ENCODE measurements at regions not wholly inside any gene's neighbourhood (a gene's known extent, or its start where the extent isn't known, plus 50 kb on each side); places are given as distances from the start of the nearest gene placed in this dataset.

DNA sequence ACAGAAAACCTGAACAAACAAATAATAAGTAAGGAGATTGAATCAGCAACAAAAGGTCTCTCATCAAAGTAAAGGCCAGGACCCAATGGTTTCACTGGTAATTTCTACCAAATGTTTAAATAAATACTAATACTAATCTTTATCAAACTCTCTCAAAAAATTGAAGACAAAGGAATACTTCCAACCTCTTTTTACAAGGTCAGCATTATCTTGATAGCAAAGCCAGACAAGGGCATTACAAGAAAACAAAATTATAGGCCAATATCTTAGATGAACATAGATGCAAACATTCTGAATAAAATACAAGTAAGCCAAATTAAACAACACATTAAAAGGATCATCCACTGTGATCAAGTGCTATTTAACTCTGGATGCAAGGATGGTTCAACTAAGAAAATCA, 239.8 kb upstream of the TMEM72 start:
- no peak overlapping the region for H3K4me2 ChIP-seq (ENCODE audit: low read length)
- no peak overlapping the region for H3K4me3 ChIP-seq (ENCODE audit: low read length)
- no peaks in the 10 kb centered on the region for H3K4me1 ChIP-seq (ENCODE audit: control insufficient read depth, insufficient read depth, low read length)
- no peaks in the 10 kb centered on the region for H3K9me3 ChIP-seq (replicated peaks; ENCODE audit: low read length)
- no peak overlapping the region for H3K9ac ChIP-seq (ENCODE audit: low read depth, low read length)
- no peaks in the 10 kb centered on the region for H3K27me3 ChIP-seq (ENCODE audit: control insufficient read depth, insufficient read depth, low read length)
- H3K36me3 ChIP-seq (ENCODE audit: insufficient read depth, low read length) = no peaks in the 10 kb centered on the region

DNA sequence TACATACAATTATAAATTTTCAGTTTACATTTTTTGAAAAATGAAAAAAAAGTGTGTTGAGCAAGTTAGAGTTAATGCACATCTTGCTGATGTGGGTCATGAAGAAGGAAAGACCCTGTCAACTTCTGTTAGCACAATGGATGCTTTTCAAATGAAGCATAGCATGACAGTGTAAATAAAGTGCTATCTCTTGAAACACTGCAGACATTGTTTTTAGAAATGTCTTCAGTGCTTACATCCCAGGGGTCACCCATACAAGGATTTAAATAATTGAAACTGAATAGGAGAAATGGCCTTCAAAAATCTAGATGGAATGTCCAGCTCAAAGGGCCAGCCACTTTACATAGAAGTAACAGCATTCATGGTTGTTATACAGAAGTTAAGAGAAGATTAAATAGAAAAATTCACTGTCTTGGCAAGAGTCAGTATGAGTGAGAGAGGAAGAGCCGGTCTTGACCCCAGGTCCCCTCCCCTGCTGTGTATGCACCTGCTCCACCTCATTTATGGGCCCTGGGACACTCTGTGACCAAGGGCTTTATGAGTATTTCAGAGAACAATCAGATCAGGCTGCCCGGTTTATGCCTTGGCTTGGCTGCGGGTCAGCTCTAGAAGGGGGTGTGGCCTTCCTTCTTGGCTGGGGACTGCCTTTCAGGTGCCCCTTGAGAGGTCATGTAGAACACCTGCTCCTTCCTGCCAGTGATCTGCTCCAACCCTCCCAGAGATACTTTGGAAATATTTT, 237.7 kb upstream of the TMEM72 start:
- Histone ChIP-seq H3K4me2 (ENCODE audit: low read length) (no peak overlapping the region), H3K4me1 (ENCODE audit: control insufficient read depth, insufficient read depth, low read length) (no peaks in the 10 kb centered on the region), H3K9me3 (replicated peaks; ENCODE audit: low read length) (no peaks in the 10 kb centered on the region), H3K4me3 (ENCODE audit: low read length) (no peak overlapping the region), H3K36me3 (ENCODE audit: insufficient read depth, low read length) (no peaks in the 10 kb centered on the region), H3K27me3 (ENCODE audit: control insufficient read depth, insufficient read depth, low read length) (peaks cover 4% of the 10 kb centered on the region), H3K9ac (ENCODE audit: low read depth, low read length) (no peak overlapping the region)

DNA sequence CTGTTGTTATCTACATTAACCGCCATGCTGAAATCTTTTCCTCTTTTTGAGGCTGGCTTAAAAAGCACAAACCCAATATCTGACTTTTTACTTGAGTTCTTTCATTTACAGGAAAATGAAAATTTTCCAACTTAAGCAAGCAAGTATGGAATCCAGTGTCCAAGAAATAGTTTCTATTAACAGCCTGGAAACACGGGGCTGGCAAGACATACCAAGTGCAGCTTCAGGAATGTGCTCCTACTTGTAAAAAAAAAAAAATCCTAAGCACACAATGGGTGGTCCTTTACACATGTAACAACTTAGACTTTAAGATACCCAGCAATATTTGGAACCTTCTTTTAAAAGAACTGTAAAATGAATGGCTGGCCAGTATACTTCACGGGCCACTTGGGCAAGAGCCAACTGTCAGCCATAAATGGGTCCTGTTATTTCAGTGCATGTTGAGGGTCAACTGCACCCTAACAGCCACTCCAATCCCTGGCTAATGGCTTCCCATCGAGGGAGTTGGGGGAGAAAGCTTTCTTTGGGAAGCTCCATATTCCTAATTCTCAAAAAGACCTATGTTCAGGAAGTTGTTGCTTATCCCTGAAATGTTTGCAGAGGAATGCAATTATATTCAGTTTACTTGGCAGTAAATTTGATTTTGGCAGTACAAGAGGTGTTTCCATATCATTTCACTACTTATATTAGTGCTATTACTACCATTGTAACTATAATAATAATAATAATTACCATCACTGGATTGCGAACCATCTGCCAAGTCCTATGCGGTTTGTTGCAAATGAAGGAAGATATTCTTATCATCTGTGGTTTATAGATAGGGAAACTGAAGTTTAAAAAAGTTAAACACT, 236.4 kb upstream of the TMEM72 start:
- peaks cover 4% of the 10 kb centered on the region for H3K27me3 ChIP-seq (ENCODE audit: control insufficient read depth, insufficient read depth, low read length)
- H3K4me2 ChIP-seq (ENCODE audit: low read length) = no peak overlapping the region
- no peaks in the 10 kb centered on the region for H3K36me3 ChIP-seq (ENCODE audit: insufficient read depth, low read length)
- H3K4me3 ChIP-seq (ENCODE audit: low read length) = no peak overlapping the region
- H3K9me3 ChIP-seq (replicated peaks; ENCODE audit: low read length) = no peaks in the 10 kb centered on the region
- H3K4me1 ChIP-seq (ENCODE audit: control insufficient read depth, insufficient read depth, low read length) = no peaks in the 10 kb centered on the region
- H3K9ac ChIP-seq (ENCODE audit: low read depth, low read length) = no peak overlapping the region

DNA sequence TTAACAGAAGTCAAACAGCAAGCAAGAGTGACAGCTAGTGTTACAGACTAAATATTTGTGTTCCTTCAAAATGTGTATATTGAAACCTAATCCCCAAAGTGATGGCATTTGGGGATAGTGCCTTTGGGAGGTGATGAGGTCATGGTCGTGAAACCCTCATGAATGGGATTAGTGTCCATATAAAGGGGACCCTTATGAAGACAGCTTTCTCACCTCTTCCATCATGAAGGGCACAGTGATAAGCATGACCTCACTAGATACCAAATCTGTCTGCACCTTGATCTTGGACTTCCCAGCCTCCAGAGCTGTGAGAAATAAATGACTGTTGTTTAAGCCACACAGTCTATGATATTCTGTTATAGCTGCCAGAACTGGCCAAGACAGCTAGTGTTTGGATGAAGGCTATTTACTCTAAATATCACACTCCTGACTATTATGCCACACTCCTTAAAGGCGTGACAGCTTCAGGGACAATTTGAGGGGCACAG, 235.7 kb upstream of the TMEM72 start:
- H3K4me2 ChIP-seq (ENCODE audit: low read length) = no peak overlapping the region
- H3K9me3 ChIP-seq (replicated peaks; ENCODE audit: low read length) = no peaks in the 10 kb centered on the region
- no peaks in the 10 kb centered on the region for H3K36me3 ChIP-seq (ENCODE audit: insufficient read depth, low read length)
- H3K27me3 ChIP-seq (ENCODE audit: control insufficient read depth, insufficient read depth, low read length) = peaks cover 4% of the 10 kb centered on the region
- no peaks in the 10 kb centered on the region for H3K4me1 ChIP-seq (ENCODE audit: control insufficient read depth, insufficient read depth, low read length)
- no peak overlapping the region for H3K4me3 ChIP-seq (ENCODE audit: low read length)
- H3K9ac ChIP-seq (ENCODE audit: low read depth, low read length) = no peak overlapping the region

DNA sequence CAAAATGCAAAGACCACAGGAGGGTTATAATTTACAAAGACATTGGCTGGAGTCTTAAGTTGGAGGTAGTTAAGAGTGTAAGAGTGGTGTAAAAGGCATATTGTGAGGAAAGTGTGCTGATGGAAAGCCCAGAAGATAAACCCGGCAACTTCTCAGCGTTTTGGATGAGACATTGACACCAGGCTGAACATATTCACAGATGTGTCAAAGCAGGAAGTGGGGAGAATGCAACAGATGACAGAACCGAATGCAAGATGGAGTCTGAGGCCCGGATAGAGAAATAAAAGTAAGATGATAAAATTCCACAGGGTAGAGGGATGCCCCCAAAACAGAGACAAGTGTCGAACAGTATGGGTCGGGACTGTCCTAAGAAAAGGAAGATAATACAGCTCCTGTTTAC, 230.4 kb upstream of the TMEM72 start:
- Histone ChIP-seq H3K36me3 (ENCODE audit: insufficient read depth, low read length) (no peaks in the 10 kb centered on the region), H3K9me3 (replicated peaks; ENCODE audit: low read length) (no peaks in the 10 kb centered on the region), H3K4me1 (ENCODE audit: control insufficient read depth, insufficient read depth, low read length) (no peaks in the 10 kb centered on the region), H3K9ac (ENCODE audit: low read depth, low read length) (no peak overlapping the region), H3K4me3 (ENCODE audit: low read length) (no peak overlapping the region), H3K27me3 (ENCODE audit: control insufficient read depth, insufficient read depth, low read length) (peaks cover 4% of the 10 kb centered on the region), H3K4me2 (ENCODE audit: low read length) (no peak overlapping the region)

DNA sequence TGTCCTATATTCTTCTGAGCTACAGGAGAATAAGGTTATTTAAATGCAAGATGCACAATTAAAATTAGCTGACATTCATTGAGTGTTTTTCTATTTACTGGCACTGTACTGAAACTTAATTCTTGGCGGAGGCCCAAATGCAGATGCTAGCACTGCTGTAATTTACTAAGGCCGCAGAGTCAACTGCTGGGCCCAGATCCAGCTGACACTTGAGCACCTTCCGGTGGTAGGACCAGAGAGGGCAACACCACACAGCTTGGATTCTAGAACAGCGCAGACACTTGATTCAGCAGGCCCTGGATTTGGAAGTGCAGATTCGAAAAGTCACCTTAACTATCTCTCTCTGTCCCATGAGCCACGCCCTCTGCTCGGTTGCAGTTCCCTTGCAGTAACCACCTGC, 228.6 kb upstream of the TMEM72 start:
- no peak overlapping the region for H3K9ac ChIP-seq (ENCODE audit: low read depth, low read length)
- no peaks in the 10 kb centered on the region for H3K36me3 ChIP-seq (ENCODE audit: insufficient read depth, low read length)
- H3K4me2 ChIP-seq (ENCODE audit: low read length) = no peak overlapping the region
- no peaks in the 10 kb centered on the region for H3K27me3 ChIP-seq (ENCODE audit: control insufficient read depth, insufficient read depth, low read length)
- no peaks in the 10 kb centered on the region for H3K4me1 ChIP-seq (ENCODE audit: control insufficient read depth, insufficient read depth, low read length)
- no peak overlapping the region for H3K4me3 ChIP-seq (ENCODE audit: low read length)
- H3K9me3 ChIP-seq (replicated peaks; ENCODE audit: low read length) = no peaks in the 10 kb centered on the region

DNA sequence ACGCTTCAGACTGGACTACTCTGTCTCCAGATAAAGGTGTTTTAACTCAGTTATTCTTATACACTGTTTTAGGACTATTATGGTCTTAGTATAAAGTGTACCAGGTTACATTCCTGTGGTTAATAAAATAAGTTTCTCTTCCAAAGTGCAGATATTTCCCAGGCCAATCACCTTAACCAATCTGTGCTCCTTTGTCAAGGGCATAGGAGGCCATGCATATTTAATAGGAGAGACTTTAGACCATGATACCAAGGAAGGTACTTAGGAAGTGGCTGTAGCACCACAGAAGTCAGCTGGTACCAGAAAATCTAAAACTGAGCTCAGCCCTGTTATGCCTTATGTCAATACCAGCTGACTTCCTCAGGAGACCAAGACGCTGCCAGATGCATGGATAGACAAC, 226.5 kb upstream of the TMEM72 start:
- H3K4me3 ChIP-seq (ENCODE audit: low read length) = no peak overlapping the region
- H3K36me3 ChIP-seq (ENCODE audit: insufficient read depth, low read length) = no peaks in the 10 kb centered on the region
- no peaks in the 10 kb centered on the region for H3K27me3 ChIP-seq (ENCODE audit: control insufficient read depth, insufficient read depth, low read length)
- H3K9ac ChIP-seq (ENCODE audit: low read depth, low read length) = no peak overlapping the region
- no peak overlapping the region for H3K4me2 ChIP-seq (ENCODE audit: low read length)
- no peaks in the 10 kb centered on the region for H3K9me3 ChIP-seq (replicated peaks; ENCODE audit: low read length)
- H3K4me1 ChIP-seq (ENCODE audit: control insufficient read depth, insufficient read depth, low read length) = no peaks in the 10 kb centered on the region

DNA sequence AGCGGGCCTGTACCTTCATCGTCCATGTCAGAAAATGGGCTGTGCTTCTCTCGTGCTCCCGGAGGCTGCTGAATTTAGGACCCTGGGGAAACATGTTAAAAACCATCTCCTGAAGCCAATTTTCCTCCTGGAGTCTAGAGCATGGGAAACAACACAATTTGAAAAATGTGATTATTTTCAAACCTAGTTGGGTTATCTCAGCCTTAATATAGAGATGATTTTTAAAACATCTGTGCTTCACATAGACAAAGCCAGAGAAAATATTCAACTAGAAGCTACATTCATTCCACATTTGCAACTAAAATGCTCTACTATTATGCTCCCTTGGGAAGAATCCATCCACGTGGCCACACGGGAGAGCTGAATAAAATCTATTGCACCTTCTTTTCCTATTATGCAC, 225.9 kb upstream of the TMEM72 start:
- no peaks in the 10 kb centered on the region for H3K4me1 ChIP-seq (ENCODE audit: control insufficient read depth, insufficient read depth, low read length)
- H3K9ac ChIP-seq (ENCODE audit: low read depth, low read length) = no peak overlapping the region
- H3K9me3 ChIP-seq (replicated peaks; ENCODE audit: low read length) = no peaks in the 10 kb centered on the region

DNA sequence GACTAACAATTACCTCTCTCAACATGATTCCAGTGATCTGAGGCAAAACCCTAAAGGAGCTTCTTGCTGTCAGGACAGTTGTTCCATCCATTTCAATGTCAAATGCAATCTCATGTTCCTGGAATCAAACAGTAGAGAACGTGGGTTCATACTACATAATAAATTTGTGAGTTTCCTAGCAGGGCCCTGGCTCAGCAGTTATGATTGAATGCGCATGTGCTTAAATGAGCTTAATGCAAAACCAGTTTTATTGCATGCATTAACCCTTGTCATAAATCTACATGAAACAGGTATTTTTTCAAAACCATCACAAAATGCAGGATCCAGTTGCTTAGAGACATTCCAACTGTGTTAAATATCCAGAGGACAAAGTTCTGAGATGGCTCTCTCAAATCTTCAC, 225.4 kb upstream of the TMEM72 start:
- Histone ChIP-seq H3K36me3 (ENCODE audit: insufficient read depth, low read length) (no peaks in the 10 kb centered on the region), H3K9me3 (replicated peaks; ENCODE audit: low read length) (no peaks in the 10 kb centered on the region), H3K4me3 (ENCODE audit: low read length) (no peak overlapping the region), H3K27me3 (ENCODE audit: control insufficient read depth, insufficient read depth, low read length) (no peaks in the 10 kb centered on the region), H3K4me2 (ENCODE audit: low read length) (no peak overlapping the region), H3K9ac (ENCODE audit: low read depth, low read length) (no peak overlapping the region), H3K4me1 (ENCODE audit: control insufficient read depth, insufficient read depth, low read length) (no peaks in the 10 kb centered on the region)

More for the DNA sequence above, 225.9 kb upstream of the TMEM72 start:
- H3K4me2 ChIP-seq (ENCODE audit: low read length) = no peak overlapping the region
- H3K27me3 ChIP-seq (ENCODE audit: control insufficient read depth, insufficient read depth, low read length) = no peaks in the 10 kb centered on the region
- H3K36me3 ChIP-seq (ENCODE audit: insufficient read depth, low read length) = no peaks in the 10 kb centered on the region
- H3K4me3 ChIP-seq (ENCODE audit: low read length) = no peak overlapping the region

DNA sequence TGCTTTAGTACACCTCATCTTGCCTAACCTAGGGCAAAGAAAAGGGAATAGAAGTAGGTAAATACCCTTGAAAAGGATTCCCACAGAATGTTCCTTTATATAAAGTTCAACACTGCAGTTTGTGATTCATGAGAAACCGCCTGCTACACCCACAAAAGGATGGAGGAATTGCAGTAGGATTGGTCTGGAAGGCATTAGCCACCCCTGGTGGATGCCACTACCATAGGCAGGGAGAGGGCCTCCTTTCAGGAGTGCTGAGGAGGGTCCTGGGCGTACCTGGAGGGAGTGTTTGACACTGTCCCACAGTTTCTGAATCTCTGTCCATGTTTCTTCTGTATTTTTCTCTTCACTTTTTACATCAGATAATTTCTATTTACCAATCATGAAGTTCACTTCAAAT, 221.8 kb upstream of the TMEM72 start:
- Histone ChIP-seq H3K9ac (ENCODE audit: low read depth, low read length) (no peak overlapping the region), H3K4me2 (ENCODE audit: low read length) (no peak overlapping the region), H3K4me3 (ENCODE audit: low read length) (no peak overlapping the region), H3K9me3 (replicated peaks; ENCODE audit: low read length) (no peaks in the 10 kb centered on the region), H3K27me3 (ENCODE audit: control insufficient read depth, insufficient read depth, low read length) (no peaks in the 10 kb centered on the region), H3K36me3 (ENCODE audit: insufficient read depth, low read length) (no peaks in the 10 kb centered on the region), H3K4me1 (ENCODE audit: control insufficient read depth, insufficient read depth, low read length) (no peaks in the 10 kb centered on the region)

DNA sequence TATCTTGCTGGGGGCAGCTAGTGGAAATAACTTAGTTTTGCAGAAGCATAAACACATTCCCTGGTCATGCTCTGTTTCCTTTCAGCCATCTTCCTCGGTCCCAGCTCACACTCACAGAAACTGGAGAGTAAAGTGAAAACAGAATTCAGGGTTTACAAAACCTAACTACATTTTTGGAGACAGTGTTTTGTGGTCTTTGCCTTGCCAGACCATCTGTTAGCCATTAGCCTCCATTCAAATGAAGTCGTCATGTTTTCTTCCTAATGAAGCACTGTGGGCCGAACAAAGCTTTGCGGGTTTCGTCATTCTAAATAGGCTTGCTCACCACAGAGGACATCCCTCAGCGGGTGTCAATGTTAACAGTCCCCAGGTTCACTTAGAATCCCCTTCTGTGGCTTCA, 214.6 kb upstream of the TMEM72 start:
- no peak overlapping the region for H3K9ac ChIP-seq (ENCODE audit: low read depth, low read length)
- no peaks in the 10 kb centered on the region for H3K27me3 ChIP-seq (ENCODE audit: control insufficient read depth, insufficient read depth, low read length)
- H3K4me3 ChIP-seq (ENCODE audit: low read length) = no peak overlapping the region
- peaks cover 3% of the 10 kb centered on the region for H3K9me3 ChIP-seq (replicated peaks; ENCODE audit: low read length)
- H3K4me1 ChIP-seq (ENCODE audit: control insufficient read depth, insufficient read depth, low read length) = no peaks in the 10 kb centered on the region
- no peaks in the 10 kb centered on the region for H3K36me3 ChIP-seq (ENCODE audit: insufficient read depth, low read length)
- H3K4me2 ChIP-seq (ENCODE audit: low read length) = no peak overlapping the region
